GM23338 (cell line): ENCODE measurements at regions not wholly inside any gene's neighbourhood (a gene's known extent, or its start where the extent isn't known, plus 50 kb on each side); places are given as distances from the start of the nearest gene placed in this dataset.
A peak's percentile ranks its signal among the peaks of the same experiment; 100 is the strongest.

ENCODE experiments used
- ATAC-seq: fragments of 200-7000 bp; cut with Tn5 transposase; 3 replicates; pipeline ENCODE4 v1.9.1; 2020
- DNase-seq: peaks from one replicate; pipeline ENCODE4 v3.0.0-alpha.2; 2015; ENCODE audit warnings: low spot score
- H2AFZ ChIP-seq: fragments of 200-600 bp; sonication (generic); 2 replicates; pipeline ENCODE4 v1.8.0; 2016; ENCODE audit warnings: antibody characterized with exemption, mild to moderate bottlenecking, moderate library complexity
- H3F3A ChIP-seq: fragments of 200-600 bp; sonication (generic); replicated peaks from 2 replicates; pipeline ENCODE4 v1.8.0; 2017; ENCODE audit warnings: antibody characterized with exemption, mixed run types, low read depth
- H3K27ac ChIP-seq: fragments of 200-600 bp; sonication (generic); 2 replicates; pipeline ENCODE4 v1.6.1; 2016; ENCODE audit warnings: low read depth
- H3K27me3 ChIP-seq: fragments of 200-600 bp; sonication (generic); 2 replicates; pipeline ENCODE4 v1.8.0; 2016; ENCODE audit warnings: mild to moderate bottlenecking, mixed run types, moderate library complexity; ENCODE audit not compliant: insufficient read depth
- H3K36me3 ChIP-seq: fragments of 200-600 bp; sonication (generic); 2 replicates; pipeline ENCODE4 v1.8.0; 2016; ENCODE audit warnings: mild to moderate bottlenecking; ENCODE audit not compliant: insufficient read depth
- H3K4me1 ChIP-seq: fragments of 200-600 bp; sonication (generic); 2 replicates; pipeline ENCODE4 v1.8.0; 2016; ENCODE audit warnings: mild to moderate bottlenecking, moderate library complexity; ENCODE audit not compliant: insufficient read depth
- H3K4me2 ChIP-seq: fragments of 200-600 bp; sonication (generic); 2 replicates; pipeline ENCODE4 v1.7.1; 2017; ENCODE audit warnings: mixed run types
- H3K4me3 ChIP-seq: fragments of 200-600 bp; sonication (generic); 2 replicates; pipeline ENCODE4 v1.6.1; 2016; ENCODE audit warnings: mixed run types
- H3K79me2 ChIP-seq: fragments of 200-600 bp; sonication (generic); replicated peaks from 2 replicates; pipeline ENCODE4 v1.8.0; 2017; ENCODE audit warnings: mild to moderate bottlenecking; ENCODE audit not compliant: insufficient read depth
- H3K9me2 ChIP-seq: fragments of 200-600 bp; sonication (generic); 2 replicates; pipeline ENCODE4 v1.8.0; 2017; ENCODE audit not compliant: insufficient read depth
- H4K20me1 ChIP-seq: fragments of 200-600 bp; sonication (generic); replicated peaks from 2 replicates; pipeline ENCODE4 v1.8.0; 2017; ENCODE audit warnings: mild to moderate bottlenecking; ENCODE audit not compliant: insufficient read depth
- H3K27ac Mint-ChIP-seq: 2 replicates; pipeline ENCODE4 v1.8.0; 2020; ENCODE audit warnings: inconsistent platforms, mild to moderate bottlenecking, moderate library complexity, mixed read lengths
- H3K27me3 Mint-ChIP-seq: 3 replicates; pipeline ENCODE4 v1.8.0; 2022; ENCODE audit warnings: low read depth, mild to moderate bottlenecking, moderate library complexity, mixed read lengths, inconsistent platforms; ENCODE audit not compliant: insufficient read depth, poor library complexity
- H3K36me3 Mint-ChIP-seq: 3 replicates; pipeline ENCODE4 v1.8.0; 2021; ENCODE audit warnings: low read depth, mild to moderate bottlenecking, inconsistent platforms, moderate library complexity, mixed read lengths
- H3K4me1 Mint-ChIP-seq: 3 replicates; pipeline ENCODE4 v1.8.0; 2020; ENCODE audit warnings: mild to moderate bottlenecking, inconsistent platforms, mixed read lengths
- H3K4me3 Mint-ChIP-seq: 3 replicates; pipeline ENCODE4 v1.8.0; 2021; ENCODE audit warnings: moderate library complexity, mild to moderate bottlenecking, inconsistent platforms, mixed read lengths
- H3K9me3 Mint-ChIP-seq: 3 replicates; pipeline ENCODE4 v1.8.0; 2020; ENCODE audit warnings: moderate library complexity, mild to moderate bottlenecking, inconsistent platforms, mixed read lengths
- EZH2 ChIP-seq: fragments of 200-600 bp; sonication (generic); IDR thresholded peaks from one replicate; pipeline ENCODE4 v1.8.0; 2017; ENCODE audit warnings: antibody characterized with exemption, mild to moderate bottlenecking, low read depth; ENCODE audit not compliant: unreplicated experiment
- EZH2phosphoT487 ChIP-seq: fragments of 200-600 bp; sonication (generic); IDR thresholded peaks from one replicate; pipeline ENCODE4 v1.8.1; 2018; ENCODE audit warnings: antibody characterized with exemption; ENCODE audit not compliant: unreplicated experiment
- NANOG ChIP-seq: IDR thresholded peaks from 2 replicates; pipeline ENCODE4 v1.6.1; 2016; ENCODE audit warnings: antibody characterized with exemption, borderline replicate concordance
- POLR2AphosphoS5 ChIP-seq: IDR thresholded peaks from 2 replicates; pipeline ENCODE4 v1.6.1; 2016; ENCODE audit warnings: antibody characterized with exemption, low read depth
- STAT1 ChIP-seq: IDR thresholded peaks from one replicate; pipeline ENCODE4 v1.6.1; 2016; ENCODE audit warnings: antibody characterized with exemption; ENCODE audit not compliant: unreplicated experiment
- ZNF462 ChIP-seq: fragments of 250-450 bp; sonication (Bioruptor Pico); IDR thresholded peaks from 2 replicates; pipeline ENCODE4 v1.5.0; 2020; ENCODE audit warnings: mild to moderate bottlenecking, moderate library complexity
- TF ChIP-seq, protein P1 (sequence below): IDR thresholded peaks from 2 replicates; pipeline ENCODE4 v1.6.1; 2016; ENCODE audit warnings: antibody characterized with exemption
- TF ChIP-seq, protein P2 (sequence below): IDR thresholded peaks from one replicate; pipeline ENCODE4 v1.6.1; 2018; ENCODE audit warnings: antibody characterized with exemption; ENCODE audit not compliant: unreplicated experiment

DNA sequence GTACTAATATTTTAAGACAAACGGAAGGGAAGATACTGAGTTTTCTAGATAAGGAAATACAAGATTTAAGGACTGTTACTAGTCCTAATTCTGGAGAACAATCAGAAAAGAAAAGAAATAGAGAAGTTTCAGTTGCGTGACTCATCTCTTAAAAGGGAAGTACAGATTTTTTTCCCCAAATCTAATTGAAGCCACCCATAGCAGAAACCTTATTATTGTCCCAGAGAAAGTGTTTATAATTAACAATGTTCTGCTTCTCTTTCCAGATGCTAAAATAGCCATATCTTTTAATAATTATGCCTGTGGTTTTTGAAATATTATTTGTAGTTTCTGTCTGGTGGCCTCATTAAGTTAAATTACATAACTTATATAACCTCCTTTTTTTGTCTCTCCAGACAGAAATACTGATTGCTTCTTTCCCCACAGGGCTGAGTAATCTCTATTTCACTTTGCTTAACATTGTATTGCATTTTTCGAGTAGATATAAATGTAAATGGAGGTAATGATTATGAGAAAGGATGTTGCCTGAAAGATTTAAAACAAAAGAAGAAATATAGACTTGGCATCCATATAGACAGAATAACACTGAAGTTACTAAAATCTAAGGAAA, 240.7 kb upstream of the MBL2 start:
- TF ChIP-seq, protein P1, sequence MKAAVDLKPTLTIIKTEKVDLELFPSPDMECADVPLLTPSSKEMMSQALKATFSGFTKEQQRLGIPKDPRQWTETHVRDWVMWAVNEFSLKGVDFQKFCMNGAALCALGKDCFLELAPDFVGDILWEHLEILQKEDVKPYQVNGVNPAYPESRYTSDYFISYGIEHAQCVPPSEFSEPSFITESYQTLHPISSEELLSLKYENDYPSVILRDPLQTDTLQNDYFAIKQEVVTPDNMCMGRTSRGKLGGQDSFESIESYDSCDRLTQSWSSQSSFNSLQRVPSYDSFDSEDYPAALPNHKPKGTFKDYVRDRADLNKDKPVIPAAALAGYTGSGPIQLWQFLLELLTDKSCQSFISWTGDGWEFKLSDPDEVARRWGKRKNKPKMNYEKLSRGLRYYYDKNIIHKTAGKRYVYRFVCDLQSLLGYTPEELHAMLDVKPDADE = no peak
- TF ChIP-seq STAT1 = no peak
- TF ChIP-seq NANOG = no peak
- TF ChIP-seq EZH2 = no peak
- no peak for TF ChIP-seq EZH2phosphoT487
- Mint-ChIP-seq H3K27me3 (no peaks in the 10 kb centered on the region), H3K27ac (no peak overlapping the region), H3K4me3 (no peak overlapping the region), H3K36me3 (peaks cover 5% of the 10 kb centered on the region; the same call in 1 of the 3 replicates), H3K9me3 (no peaks in the 10 kb centered on the region; the same call in 2 of the 3 replicates), H3K4me1 (peaks cover 7% of the 10 kb centered on the region; the same call in 2 of the 3 replicates)
- H3K9me2 ChIP-seq = peaks cover 4% of the 10 kb centered on the region; the same call in 1 of the 2 replicates
- H2AFZ ChIP-seq = peak overlapping the region; percentile 60; the same call in 1 of the 2 replicates
- DNase-seq = no peak
- no peaks in the 10 kb centered on the region for H3K36me3 ChIP-seq
- H4K20me1 ChIP-seq = no peaks in the 10 kb centered on the region
- no peak overlapping the region for H3K27ac ChIP-seq
- no peaks in the 10 kb centered on the region; the same call in 1 of the 2 replicates for H3K4me1 ChIP-seq
- no peak overlapping the region for H3K4me2 ChIP-seq
- H3F3A ChIP-seq = no peaks in the 10 kb centered on the region
- no peaks in the 10 kb centered on the region for H3K27me3 ChIP-seq
- no peaks in the 10 kb centered on the region for H3K79me2 ChIP-seq
- ATAC-seq = no peak
- H3K4me3 ChIP-seq = no peak overlapping the region

DNA sequence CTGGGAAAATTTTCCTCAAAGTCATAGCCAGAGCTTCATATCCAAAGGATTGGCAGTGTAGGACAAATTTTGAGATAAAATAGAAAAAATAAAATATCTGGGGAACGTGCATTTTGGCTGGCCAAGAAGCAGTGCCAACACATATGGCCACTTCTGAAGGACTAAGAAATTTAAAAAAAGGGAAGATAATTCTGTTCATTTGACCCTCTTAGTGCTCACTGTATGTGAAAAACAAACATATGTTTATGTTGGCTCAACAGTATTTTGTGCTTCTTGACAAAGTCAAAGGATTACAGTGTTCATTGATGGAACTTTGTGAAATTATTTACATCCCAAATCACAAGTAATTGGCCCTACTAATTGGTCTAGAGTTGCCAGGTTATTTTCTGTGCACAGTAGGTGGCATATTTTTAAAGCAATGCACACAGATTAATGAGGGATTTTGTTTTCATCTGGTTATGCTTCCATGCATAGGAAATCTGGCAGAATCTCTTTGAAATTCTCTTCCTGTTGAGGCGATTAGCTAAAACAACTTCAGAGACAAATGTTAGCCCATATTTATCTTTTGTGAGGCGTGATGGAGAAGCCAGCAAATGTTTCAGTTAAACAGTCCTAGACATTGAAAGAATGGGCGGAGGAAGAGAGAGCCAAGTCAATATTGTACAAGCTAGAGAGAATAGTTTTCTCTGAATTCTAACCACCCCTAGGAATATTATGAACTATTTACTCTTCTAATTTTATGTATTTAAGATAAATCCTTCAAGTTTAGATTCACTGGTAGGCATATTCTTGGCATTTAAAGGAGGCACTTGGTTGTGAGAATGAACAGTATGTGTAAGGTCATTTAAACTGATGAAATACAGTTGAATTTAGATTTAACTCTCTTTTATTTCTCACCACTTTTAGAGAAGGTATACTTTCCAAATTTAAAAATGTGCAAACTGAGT, 237.7 kb upstream of the MBL2 start:
- DNase-seq (no peak), ATAC-seq (no peak)
- no peak overlapping the region for H3K4me3 Mint-ChIP-seq
- no peaks in the 10 kb centered on the region; the same call in 1 of the 2 replicates for H3K4me1 ChIP-seq
- H3K4me2 ChIP-seq = no peak overlapping the region
- H3K9me2 ChIP-seq = peaks cover 4% of the 10 kb centered on the region; the same call in 1 of the 2 replicates
- H2AFZ ChIP-seq = no peak overlapping the region
- no peaks in the 10 kb centered on the region for H3F3A ChIP-seq
- no peaks in the 10 kb centered on the region for H3K27me3 Mint-ChIP-seq
- H3K36me3 Mint-ChIP-seq = peaks cover 5% of the 10 kb centered on the region; the same call in 1 of the 3 replicates
- H3K9me3 Mint-ChIP-seq = no peaks in the 10 kb centered on the region; the same call in 2 of the 3 replicates
- no peaks in the 10 kb centered on the region for H3K27me3 ChIP-seq
- no peaks in the 10 kb centered on the region for H3K79me2 ChIP-seq
- no peak overlapping the region for H3K27ac Mint-ChIP-seq
- H3K4me3 ChIP-seq = no peak overlapping the region
- peaks cover 7% of the 10 kb centered on the region; the same call in 2 of the 3 replicates for H3K4me1 Mint-ChIP-seq
- H3K27ac ChIP-seq = no peak overlapping the region
- no peaks in the 10 kb centered on the region for H3K36me3 ChIP-seq
- H4K20me1 ChIP-seq = no peaks in the 10 kb centered on the region
- TF ChIP-seq STAT1 = no peak
- no peak for TF ChIP-seq POLR2AphosphoS5
- TF ChIP-seq, protein P2, sequence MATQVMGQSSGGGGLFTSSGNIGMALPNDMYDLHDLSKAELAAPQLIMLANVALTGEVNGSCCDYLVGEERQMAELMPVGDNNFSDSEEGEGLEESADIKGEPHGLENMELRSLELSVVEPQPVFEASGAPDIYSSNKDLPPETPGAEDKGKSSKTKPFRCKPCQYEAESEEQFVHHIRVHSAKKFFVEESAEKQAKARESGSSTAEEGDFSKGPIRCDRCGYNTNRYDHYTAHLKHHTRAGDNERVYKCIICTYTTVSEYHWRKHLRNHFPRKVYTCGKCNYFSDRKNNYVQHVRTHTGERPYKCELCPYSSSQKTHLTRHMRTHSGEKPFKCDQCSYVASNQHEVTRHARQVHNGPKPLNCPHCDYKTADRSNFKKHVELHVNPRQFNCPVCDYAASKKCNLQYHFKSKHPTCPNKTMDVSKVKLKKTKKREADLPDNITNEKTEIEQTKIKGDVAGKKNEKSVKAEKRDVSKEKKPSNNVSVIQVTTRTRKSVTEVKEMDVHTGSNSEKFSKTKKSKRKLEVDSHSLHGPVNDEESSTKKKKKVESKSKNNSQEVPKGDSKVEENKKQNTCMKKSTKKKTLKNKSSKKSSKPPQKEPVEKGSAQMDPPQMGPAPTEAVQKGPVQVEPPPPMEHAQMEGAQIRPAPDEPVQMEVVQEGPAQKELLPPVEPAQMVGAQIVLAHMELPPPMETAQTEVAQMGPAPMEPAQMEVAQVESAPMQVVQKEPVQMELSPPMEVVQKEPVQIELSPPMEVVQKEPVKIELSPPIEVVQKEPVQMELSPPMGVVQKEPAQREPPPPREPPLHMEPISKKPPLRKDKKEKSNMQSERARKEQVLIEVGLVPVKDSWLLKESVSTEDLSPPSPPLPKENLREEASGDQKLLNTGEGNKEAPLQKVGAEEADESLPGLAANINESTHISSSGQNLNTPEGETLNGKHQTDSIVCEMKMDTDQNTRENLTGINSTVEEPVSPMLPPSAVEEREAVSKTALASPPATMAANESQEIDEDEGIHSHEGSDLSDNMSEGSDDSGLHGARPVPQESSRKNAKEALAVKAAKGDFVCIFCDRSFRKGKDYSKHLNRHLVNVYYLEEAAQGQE = no peak
- TF ChIP-seq ZNF462 (CRISPR knock-in tag) = no peak
- TF ChIP-seq EZH2phosphoT487 = no peak
